T-helper 9 cell (primary cell): ENCODE measurements at regions not wholly inside any gene's neighbourhood (a gene's known extent, or its start where the extent isn't known, plus 50 kb on each side); places are given as distances from the start of the nearest gene placed in this dataset.
"Not testable (repeated sequence)": the region's sequence is repeated elsewhere in the genome, so short reads cannot be mapped to it uniquely, and the experiment has no call there.

Experiments used
- DNase-seq: peaks from one replicate; pipeline ENCODE4 v3.0.0-alpha.2; 2020

DNA sequence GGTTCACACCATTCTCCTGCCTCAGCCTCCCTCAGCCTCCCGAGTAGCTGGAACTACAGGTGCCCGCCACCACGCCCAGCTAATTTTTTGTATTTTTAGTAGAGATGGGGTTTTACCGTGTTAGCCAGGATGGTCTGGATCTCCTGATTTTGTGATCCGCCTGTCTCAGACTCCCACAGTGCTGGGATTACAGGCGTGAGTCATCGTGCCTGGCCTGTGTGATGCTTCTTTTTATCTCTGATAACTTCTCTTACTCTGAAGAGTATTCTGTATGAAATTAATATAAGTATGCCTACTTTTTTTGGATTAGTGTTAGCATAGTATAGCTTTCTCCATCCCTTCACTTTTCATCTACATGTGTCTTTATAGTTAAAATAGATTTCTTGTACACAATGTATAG, 180.8 kb upstream of the GALNT15 start:
- not testable (repeated sequence) for DNase-seq

DNA sequence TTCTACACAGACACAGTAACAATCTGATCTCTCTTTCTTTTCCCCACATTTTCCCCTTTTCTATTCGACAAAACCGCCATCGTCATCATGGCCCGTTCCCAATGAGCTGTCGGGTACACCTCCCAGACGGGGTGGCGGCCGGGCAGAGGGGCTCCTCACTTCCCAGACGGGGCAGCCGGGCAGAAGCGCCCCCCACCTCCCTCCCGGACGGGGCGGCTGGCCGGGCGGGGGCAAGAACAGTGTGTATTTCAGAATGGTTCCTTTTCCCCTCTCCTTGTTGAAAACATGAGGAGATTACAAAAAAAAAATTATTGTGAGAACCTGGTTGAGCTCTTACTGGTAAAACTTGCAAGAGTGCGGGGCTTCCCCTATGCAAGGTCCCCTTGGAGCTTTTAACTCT, 178.0 kb upstream of the GALNT15 start:
- not testable (repeated sequence) for DNase-seq

DNA sequence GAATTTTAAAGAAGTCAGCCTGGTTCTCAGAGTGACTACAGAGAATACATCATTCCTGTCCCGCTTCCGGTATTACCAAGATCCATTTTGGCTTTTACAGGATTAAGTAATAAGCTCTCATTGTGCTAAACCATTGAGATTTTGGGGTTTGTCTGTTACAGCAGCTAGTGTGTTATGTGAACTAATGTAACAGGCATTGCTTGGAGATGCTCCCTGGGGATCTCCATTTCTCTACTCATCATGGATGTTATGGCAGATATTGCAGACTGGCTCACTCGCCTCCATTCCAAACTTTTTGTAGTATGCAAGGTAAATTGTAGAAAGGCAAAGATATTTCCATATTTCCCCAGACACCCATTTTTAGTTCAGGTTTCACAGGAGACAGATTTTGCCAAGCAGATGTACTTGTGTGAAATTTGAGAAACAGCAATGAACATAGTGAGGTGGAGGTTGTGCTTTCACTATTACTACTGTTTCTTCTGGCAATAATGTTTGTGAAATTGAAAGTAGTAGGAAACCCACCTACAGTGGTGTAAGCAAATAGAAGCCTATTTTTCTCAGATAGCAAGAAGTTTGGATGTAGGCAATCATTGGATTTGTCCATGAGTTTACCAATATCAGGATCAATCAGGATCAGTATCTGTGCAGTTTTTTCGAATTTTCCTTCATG, 177.1 kb upstream of the GALNT15 start:
- DNase-seq = no peak

DNA sequence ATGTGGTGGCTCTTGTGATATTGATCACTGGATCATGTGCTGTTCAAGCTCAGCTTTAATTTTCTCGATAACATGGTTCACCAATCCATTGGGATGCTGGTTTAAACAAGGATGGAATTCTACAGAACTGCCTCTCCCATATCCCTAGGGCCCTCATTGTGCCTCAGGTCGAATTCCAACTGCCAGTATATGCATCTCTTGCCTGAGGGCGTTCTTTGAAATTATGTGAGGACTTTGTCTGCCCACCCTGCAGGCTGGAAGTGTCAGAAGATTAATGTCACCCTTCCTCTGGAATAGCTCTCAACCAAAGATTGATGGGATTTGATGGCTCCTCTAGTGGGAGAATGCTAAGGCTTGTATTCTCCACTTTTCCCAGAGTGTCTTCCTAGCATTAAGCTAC, 175.6 kb upstream of the GALNT15 start:
- DNase-seq = no peak

DNA sequence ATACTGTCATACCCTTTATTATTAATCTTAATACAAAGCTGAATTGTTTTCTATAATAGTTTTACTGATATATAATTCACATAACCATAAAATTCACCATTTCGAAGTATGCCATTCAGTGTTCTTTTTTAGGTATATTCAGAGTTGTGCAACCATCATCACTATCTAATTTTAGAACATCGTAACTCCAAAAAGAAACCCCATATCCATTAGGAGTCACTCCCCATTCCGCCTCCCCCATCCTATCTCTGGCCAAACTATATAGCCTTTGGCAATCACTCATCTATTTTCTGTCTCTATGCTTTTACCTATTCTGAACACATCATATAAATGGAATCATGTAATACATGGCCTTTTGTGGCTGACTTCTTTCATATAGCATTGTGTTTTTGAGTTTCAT, 169.7 kb upstream of the GALNT15 start:
- DNase-seq = no peak

DNA sequence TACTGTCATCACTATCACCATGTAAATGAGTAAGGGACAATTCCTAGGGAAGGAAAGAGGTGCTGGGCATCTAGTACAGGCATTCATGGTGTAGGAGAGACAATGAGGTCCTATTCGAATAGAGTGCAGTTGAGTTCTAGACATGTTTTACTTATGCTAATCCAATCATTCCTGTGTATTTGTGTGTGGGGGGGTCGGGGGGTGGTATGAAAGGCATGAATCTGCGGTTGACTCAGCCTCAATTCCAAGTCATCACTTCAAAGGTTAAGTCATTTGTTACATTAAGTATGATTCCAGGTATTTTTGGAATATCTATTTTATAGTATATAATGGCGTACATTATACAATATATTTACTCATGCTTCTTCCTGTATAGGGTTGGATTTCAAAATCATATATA, 163.1 kb upstream of the GALNT15 start:
- DNase-seq = no peak

DNA sequence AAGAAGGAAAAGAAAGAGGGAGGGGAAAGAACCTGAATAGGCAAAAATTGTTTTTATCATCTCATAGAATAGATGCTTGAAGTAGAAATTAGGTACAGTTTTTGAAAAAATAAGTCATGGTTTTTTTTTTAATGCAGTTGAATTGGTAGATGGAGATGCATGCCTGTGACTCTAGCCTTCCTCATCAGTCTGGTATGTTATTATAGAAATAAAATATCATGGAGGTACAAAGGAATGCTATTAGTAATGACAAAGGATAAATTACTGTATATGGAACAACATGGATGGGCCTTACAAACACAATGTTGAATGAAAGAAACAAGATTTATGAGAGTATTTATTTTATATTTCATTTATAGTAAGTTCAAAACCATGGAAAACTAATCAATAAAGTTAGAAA, 162.4 kb upstream of the GALNT15 start:
- DNase-seq = no peak

DNA sequence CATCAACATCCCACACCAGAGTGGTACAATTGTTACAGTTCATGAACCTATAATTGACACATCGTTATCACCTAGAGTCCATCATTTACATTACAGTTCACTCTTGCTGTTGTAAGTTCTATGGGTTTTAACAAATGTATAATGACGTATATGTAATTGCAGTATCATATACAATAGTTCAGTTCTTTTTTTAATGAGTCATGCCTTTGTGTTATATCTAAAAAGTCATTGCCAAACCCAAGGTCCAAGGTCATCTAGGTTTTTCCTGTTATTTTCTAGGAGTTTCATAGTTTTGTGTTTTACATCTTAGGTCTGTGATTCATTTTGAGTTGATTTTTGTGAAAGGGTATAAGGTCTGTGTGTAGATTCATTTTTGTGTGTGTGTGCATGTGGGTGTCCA, 160.9 kb upstream of the GALNT15 start:
- DNase-seq = no peak

DNA sequence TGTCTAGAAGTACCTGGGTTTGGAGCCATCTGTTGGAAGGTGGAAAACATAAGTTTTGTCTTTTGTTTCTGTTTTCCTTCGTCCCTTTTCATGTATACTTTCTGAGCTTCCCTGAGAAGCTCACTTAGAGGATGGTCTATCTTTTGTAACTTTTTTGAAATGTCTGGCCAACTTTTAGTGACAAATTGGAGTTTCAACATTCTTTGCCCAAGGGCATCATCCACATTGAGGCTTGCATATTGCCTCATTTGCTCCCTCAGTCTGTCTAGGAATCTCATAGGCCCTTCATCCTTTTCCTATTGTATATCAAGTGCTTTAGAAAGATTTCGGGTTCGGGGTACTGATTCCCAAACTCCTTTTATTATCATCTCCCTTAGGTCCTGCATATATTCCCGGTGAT, 152.7 kb upstream of the GALNT15 start:
- not testable (repeated sequence) for DNase-seq

DNA sequence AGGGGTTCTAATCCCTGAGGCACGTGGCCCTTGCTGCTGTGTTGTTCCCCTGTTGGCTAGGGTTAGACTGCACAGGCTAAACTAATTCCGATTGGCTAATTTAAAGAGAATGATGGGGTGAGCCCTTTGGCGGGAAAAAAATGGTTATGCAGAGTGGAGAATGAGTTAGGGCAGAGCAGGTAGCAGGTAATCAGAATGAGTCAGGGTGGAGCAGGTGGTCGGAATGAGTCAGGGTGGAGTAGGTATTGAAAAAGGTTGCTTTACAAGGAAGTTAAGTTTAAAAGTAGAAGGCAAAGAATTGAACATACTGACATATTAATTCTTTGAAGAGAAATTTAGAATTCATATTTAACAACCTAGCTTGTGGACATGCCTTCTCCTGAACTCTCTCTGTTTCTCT, 150.6 kb upstream of the GALNT15 start:
- not testable (repeated sequence) for DNase-seq

DNA sequence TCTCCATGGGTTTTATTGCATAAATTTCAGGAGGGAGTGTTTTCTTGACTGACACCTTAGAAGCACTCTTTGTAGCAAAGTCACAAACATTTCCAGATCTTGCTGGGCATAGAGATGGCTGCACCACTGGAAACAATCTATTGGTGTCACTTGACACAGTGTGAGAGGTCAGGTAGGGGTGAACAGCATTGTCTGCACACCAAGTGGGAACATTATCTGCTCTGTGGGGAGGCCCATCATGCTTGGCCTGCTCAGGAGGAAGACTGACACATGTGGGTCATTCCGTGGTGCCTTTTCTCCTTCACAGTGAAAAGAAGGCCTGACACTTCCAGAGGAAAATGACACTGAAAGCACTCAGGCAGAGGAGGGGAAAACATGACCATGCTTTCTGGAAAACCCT, 149.9 kb upstream of the GALNT15 start:
- DNase-seq = no peak

DNA sequence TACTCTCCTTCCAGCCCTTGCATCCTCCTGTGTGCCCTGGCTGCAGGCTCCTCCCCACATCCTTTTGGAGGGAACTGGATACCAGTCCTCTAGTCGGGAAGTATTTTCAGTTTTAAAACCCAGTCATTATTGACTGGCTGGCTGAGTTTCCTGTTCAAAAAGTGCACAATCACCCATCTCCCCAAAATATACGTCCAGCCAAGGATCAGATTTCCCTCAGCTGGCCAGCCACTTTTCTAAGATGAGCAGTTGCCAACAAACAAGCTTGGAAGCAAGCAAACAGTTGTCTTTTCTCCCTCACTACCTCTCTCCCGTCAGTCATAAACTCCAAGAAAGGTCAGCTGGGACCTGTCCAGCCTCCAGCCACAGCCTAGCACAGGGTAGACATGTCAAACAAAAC, 147.7 kb upstream of the GALNT15 start:
- no peak for DNase-seq

DNA sequence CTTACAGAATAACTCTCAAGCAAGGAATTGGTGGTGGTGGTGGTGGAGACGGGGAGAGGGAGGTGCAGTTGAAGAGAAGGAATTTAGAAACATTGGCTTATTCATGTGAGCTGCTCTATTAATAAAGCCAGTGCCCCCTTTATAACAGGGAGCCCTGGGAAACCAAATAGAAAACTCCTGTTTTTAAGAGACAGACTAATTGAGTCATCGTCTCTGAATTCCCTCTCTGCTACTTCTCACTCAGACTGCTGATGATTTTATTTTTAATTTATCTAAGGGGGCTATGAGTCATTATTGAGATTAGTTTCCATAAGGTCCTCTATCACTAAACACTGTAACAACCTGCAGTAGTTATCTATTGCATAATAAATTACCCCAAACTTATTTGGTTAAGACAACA, 145.9 kb upstream of the GALNT15 start:
- no peak for DNase-seq

DNA sequence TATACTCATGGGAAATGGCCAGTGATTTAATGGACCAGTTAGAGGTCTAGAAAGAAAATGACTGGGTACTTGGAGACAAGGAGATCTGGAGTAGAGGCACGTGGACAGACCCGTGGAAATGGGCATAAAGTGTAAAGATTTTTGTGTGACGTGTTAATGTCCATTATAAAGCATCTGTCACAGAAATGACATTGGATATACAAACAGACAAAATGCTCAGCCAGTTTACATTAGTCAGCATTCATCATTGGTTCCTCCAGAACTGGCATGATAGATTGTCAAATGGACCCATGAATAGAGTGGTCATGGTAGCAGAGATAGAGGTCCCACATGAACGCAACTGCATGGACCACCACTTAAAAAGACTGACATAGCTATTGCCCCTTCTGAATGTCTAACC, 144.1 kb upstream of the GALNT15 start:
- no peak for DNase-seq

DNA sequence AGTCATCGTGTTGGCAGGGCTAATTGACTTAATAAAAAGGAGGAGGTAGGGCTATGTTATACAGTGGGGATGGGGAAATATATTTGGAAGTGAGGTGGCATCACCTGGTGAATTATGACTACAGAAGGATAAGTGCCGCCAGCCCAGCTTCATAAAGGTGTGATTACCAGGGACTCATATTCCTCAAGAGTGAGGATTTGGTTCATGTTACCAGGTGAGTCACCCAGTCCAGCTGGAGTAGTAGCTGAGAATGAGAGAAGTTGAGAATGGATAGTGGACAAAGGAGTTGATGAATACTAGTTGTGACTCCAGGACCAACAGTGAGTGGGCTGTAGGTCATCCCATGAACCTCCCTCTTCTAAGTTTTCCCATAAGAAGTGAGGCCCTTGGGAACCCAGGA, 143.0 kb upstream of the GALNT15 start:
- no peak for DNase-seq

DNA sequence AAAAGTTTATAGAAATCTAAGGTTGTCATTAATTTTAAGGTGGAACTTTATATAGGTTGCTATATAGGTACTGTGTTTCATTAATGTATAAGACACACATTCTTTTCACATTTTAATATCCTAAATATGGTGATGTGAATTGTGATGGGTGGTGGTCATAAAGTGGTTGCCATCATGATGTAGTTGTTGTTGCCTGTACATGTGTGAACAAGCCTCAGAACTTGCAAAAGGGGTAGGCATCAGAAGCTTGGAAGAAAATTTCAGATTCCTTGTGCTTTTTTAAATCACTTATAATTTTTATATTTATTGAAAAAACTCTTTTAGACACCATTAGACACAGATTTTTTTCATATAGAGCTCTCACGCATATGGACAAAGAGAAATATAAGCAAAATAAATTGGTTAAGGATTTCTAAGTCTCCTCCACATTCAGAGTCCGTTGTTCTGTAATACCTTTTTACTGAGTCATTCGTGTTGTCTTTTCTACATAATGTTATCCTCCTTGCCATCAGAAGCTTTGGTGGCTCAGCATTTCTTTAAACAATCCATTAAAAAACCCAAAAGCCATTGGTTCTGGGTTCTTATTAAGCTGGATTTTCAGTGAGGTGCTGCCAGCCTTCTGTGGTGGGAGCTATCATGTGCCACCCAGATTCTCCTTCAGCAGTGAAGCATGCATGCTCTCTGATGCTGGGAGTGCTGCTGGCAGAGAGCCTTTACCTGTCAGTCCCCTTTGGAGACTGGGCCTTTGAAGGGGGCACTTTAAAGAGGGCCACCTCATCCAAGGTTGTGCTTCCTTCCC, 140.4 kb upstream of the GALNT15 start:
- DNase-seq = no peak

DNA sequence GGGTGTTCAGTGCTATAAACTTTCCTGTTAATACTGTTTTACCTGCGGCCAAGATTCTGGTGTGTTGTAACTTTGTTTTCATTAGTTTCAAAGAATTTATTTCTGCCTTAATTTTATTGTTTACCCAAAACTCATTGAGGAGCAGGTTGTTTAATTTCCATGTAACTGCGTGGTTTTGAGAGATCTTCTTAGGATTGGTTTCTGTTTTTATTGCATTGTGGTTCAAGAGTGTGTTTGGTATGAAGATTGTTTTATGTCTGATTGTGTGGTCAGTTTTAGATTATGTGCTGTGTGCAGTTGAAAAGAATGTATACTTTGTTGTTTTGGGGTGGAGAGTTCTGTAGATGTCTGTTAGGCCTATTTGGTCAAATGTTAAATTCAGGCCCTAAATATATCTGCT, 133.5 kb upstream of the GALNT15 start:
- DNase-seq = no peak

DNA sequence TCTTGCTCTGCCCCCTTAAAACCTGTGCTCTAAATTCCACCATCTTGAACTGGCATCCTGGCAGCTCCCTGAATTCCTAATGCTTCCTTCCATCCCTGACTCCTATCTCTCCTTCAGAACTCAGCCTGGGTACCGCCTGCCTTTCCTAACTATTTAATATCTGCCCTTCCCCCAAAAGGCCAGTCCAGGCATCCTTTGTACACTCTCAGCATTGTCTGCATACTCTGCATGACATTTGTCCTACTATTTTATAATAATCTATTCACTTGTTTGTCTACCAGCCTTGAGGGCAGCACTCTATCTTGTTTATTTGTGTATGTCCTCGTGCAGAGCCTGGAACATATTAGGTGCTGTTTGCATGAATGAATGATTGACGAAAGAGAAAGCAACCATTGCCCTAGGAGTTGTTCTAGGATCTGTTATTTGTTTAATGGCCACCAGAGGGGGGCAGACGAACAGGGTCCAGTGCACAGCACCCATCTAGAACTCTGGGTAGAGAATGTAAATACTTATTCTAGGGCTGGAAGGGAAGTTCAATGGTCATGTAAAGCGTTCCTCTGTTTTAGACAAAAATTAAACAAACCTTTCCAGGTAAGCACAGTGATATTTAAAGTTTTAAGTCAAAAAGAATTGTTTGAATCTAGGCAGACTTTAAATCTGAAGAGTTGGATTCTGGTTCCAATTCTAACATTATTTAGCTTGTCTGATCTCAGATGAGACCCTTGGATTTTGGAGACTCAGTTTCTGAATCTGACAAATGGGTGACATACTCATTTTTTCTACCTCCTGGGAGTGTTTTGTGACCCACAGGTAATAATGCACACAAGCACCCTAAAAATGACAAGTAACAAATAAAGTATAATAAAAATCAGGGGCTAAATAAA, 125.8 kb upstream of the GALNT15 start:
- DNase-seq = peak; percentile 5

DNA sequence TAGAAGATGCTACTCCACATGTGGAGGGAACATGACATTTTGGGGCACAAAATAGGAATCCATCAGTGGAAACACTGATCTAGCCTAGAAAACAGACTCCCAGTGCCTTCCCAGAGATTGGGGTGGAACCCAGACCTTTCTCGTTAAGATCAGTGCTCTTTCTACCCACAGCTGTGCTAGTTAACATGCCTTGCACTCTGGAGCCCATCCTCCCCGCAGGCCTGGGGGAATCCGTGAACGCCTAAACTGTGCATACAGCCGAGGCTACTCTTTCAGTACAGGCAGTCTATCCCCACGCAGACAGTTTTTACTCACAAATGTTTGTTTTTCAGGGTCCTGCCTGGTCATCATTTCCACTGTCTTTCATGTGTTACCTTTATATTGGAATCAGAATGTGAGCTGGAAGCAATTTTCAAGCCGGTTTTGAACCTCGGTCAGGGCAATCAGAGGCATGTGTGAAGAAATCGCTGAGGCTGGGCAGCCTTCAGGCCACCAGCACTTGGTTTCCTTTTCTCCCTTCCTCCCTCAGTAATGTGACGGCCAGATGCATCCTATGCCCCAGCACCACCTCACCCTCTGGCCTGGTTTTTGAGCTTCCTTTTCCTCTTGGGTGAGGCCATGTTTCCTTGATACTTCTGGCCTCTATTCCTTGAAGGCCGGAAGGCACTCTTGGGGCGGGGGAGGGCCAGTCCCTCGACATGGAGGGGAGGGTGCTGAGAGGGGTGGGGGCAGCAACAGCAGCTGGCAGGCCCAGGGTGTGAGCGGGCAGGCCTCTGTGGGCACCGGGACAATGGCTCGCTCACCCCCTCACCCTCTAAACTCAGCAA, 123.6 kb upstream of the GALNT15 start:
- no peak for DNase-seq

DNA sequence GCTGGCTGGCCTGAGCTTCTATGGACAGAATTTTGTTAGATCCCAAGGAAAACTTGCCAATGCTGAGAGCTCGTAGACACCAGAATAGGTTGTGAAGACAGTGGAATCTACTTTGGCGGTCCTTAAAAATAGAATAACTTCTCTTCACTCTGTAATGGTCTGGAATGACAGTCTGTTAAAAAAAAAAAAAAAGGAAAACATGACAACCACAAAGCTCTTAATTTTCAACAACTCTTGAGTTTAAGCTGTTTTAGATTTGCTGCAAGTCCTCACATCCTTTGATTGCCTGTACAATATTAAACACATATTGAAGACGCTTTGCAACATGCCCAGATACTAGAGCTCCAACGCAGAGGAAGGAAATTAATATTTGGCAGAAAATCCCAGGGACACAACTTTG, 122.8 kb upstream of the GALNT15 start:
- no peak for DNase-seq

DNA sequence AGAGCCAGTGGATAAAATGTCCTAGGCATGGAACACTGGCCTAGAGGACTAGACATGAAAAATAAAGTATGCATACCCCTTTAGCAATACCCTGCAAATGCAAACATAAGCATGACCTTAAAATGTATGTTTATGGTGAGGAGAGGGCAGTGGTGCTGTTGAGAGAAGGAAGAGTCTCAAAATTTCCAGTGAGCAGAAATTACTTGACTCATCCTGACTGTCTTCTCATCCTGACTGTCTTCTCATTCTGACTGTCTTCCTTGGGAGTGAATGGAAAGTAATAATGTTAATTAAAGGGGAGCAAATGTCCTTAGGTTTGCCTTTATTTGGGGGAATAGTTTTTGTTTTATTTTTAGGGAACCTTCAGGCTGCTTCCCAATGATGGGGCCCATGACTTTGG, 121.5 kb upstream of the GALNT15 start:
- DNase-seq = no peak

DNA sequence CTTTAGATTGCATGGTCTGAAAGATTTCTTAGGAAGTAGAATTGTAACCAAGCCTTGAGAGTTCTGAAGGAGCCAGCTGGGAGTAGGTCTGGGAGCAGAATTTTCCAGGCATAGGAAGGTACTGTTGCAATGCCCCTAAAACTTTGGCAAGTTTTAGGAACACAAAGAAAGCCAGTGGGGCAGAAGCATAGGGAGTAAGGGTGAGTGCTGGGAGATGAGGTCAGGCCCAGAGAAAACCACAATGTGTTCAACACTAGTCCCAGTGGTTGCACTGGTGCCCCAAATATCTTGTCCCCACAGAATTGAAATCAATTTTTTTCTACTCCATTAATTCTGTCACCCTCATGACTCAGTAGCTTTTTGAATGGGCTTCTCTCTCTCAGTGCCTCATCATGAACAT, 120.7 kb upstream of the GALNT15 start:
- DNase-seq = no peak
